RWPE1 (cell line): ENCODE measurements at regions not wholly inside any gene's neighbourhood (a gene's known extent, or its start where the extent isn't known, plus 50 kb on each side); places are given as distances from the start of the nearest gene placed in this dataset.
"Not testable (repeated sequence)": the region's sequence is repeated elsewhere in the genome, so short reads cannot be mapped to it uniquely, and the experiment has no call there.

Experiments
- CTCF ChIA-PET: fragments of 350-600 bp; sonication (Branson Sonifier 250); formaldehyde crosslinking; extraction: SDS; loops from one replicate; lab custom pipeline; 2021; lab: Yijun Ruan, JAX
- POLR2A ChIA-PET: fragments of 400-600 bp; formaldehyde crosslinking; extraction: SDS; loops from one replicate; lab custom pipeline; 2020; ENCODE audit warnings: antibody characterized with exemption; ENCODE audit not compliant: low non-redundant PET; lab: Yijun Ruan, JAX
- DNase-seq: peaks from one replicate; pipeline ENCODE4 v3.0.0; 2012; ENCODE audit warnings: low spot score
- H3K27ac ChIP-seq: fragments of 450-650 bp; 2 replicates; pipeline ENCODE4 v1.5.1; 2017
- TF ChIP-seq, protein P1 (sequence below): fragments of 450-650 bp; conservative IDR thresholded peaks from 2 replicates; pipeline ENCODE4 v1.5.1; 2017; ENCODE audit warnings: low read depth, mild to moderate bottlenecking

DNA sequence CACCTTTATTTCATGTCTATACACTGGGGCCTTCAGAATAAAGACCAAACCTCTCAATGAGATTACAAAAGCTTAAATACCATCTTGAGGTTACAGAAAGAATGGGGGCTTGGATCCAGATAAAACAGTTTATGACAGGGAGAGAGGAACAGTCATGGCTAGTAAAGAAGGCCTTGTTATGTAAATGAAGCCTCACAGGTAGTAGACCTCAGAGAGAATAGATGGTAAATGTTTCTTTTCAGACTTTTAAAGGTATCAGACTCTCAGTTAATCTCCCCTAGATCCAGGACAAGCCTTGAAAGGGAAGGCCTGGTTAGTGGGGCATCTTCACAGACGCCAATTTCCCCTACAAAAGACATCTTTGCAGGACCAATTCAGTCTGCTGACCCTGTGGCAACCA is 1325.6 kb downstream of the HACE1 start:
- CTCF ChIA-PET, result interaction anchor here (0.5 kb wide), 1 partner anchor 391 kb away, joined by 4 read pairs; no protein-coding TSS in a partner anchor
- POLR2A ChIA-PET, result no interaction called here
- no peak overlapping the region for H3K27ac ChIP-seq

DNA sequence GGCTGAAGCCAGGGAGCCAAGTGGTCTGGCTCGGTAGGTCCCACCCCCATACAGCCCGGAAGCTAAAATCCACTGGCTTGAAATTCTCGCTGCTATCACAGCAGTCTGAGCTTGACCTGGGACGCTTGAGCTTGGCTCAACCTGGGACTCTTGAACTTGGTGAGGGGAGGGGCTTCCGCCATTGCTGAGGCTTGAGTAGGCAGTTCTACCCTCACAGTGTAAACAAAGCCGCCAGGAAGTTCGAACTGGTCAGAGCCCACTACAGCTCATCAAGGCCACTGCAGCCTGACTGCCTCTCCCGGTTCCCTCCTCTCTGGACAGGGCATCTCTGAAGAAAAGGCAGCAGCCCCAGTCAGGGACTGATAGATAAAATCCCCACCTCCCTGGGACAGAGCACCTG is 1337.7 kb downstream of the HACE1 start:
- TF ChIP-seq, protein P1, sequence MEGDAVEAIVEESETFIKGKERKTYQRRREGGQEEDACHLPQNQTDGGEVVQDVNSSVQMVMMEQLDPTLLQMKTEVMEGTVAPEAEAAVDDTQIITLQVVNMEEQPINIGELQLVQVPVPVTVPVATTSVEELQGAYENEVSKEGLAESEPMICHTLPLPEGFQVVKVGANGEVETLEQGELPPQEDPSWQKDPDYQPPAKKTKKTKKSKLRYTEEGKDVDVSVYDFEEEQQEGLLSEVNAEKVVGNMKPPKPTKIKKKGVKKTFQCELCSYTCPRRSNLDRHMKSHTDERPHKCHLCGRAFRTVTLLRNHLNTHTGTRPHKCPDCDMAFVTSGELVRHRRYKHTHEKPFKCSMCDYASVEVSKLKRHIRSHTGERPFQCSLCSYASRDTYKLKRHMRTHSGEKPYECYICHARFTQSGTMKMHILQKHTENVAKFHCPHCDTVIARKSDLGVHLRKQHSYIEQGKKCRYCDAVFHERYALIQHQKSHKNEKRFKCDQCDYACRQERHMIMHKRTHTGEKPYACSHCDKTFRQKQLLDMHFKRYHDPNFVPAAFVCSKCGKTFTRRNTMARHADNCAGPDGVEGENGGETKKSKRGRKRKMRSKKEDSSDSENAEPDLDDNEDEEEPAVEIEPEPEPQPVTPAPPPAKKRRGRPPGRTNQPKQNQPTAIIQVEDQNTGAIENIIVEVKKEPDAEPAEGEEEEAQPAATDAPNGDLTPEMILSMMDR, result no peak
- no peak for DNase-seq
- ChIA-PET CTCF (no interaction called here), POLR2A (no interaction called here)
- no peak overlapping the region for H3K27ac ChIP-seq

More for the DNA sequence above, 1325.6 kb downstream of the HACE1 start:
- TF ChIP-seq, protein P1, result no peak
- DNase-seq, result no peak

DNA sequence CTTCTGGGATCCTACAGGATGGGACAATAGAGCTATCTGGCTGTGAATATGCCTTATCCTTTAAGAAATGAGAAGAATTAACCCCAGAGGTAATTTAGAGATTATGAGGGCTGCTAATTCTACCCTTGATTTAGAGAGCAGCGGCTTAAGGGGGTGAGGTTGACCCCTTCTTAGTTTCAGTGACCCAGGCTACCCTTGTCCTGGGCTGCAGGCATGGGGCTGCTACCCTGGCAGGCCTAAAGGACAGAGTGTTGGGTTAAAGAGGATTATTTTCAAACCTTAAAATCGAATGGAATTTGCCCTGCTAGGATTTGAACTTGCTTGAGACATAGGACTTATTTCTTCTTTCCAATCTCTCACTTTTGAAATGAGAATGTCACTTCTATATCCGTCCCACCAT is 1343.4 kb downstream of the HACE1 start:
- TF ChIP-seq, protein P1, result no peak

DNA sequence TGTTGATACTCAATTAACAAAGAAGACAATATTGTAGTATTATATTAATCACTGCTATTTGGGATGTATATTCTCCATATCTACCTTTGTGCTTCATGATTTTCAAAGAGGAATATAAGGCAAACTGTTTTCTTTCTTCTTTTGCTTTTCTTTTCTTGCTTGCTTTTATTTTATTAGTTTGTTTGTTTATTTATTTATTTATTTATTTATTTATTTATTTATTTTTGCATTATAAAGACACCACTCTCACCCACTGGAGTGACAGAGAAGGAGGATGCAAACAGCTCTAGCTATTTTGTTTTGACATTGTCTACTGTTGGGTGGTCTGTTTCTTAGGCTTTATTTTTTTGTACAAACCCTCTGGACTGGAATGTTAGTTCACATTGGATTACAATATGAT is 1352.7 kb downstream of the HACE1 start:
- ChIA-PET CTCF (no interaction called here), POLR2A (no interaction called here)

More for the DNA sequence above, 1343.4 kb downstream of the HACE1 start:
- no peak for DNase-seq
- ChIA-PET CTCF (no interaction called here), POLR2A (no interaction called here)
- no peak overlapping the region for H3K27ac ChIP-seq

DNA sequence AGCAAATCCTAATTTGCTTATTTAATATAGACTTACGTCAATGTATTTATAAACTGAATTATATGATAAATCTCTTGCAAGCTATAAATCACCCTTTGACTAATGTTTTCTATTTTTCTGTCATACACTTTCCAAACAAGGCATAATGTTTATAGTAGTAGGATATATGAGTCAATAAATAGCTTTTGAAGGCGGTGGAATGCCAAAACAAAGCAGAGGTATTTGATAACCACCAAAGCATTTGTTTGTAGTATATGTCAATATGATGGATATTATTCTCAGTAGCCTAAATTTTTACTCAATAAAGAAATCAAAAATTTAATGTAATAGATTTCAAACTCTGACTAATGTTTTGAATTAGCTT is 1354.6 kb downstream of the HACE1 start:
- ChIA-PET POLR2A (no interaction called here), CTCF (interaction anchor here (0.6 kb wide), 1 partner anchor 71 kb away, joined by 3 read pairs; no protein-coding TSS in a partner anchor)
- DNase-seq, result no peak
- no peak overlapping the region for H3K27ac ChIP-seq
- TF ChIP-seq, protein P1, result no peak

More for the DNA sequence above, 1352.7 kb downstream of the HACE1 start:
- TF ChIP-seq, protein P1, result no peak
- H3K27ac ChIP-seq, result no peak overlapping the region
- DNase-seq, result no peak

DNA sequence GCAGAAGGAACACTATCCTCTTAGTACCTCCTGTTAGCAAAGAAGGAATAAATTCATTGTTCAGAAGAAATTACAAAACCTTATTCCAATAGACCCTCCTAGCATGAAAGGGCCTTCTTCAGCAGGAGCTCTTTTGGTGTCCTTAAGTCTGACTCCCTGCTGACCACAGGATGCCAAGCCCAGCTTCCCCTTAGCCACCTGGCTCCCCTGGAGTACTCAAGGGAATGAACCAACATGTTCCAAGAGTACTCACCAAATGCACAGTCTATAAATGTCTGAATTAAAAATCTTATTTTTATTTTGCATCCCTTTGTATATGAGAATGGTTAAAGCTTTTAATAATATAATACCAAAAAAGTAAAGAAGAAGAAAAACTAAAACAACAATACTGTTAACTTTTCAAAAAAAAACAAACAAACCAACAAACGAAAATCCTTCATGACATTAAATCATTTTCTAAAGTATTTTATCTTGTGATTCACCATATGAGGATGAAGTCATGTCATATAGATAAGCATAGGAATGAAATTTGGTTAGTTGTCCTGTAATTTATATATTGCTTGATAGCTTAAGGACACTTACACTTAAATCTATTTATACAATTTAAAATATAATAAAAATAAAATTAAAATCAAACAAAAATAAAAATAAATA is 1355.1 kb downstream of the HACE1 start:
- TF ChIP-seq, protein P1, result no peak
- CTCF ChIA-PET, result interaction anchor here (0.6 kb wide), 1 partner anchor 72 kb away, joined by 3 read pairs; no protein-coding TSS in a partner anchor
- POLR2A ChIA-PET, result no interaction called here
- H3K27ac ChIP-seq, result no peak overlapping the region
- no peak for DNase-seq

DNA sequence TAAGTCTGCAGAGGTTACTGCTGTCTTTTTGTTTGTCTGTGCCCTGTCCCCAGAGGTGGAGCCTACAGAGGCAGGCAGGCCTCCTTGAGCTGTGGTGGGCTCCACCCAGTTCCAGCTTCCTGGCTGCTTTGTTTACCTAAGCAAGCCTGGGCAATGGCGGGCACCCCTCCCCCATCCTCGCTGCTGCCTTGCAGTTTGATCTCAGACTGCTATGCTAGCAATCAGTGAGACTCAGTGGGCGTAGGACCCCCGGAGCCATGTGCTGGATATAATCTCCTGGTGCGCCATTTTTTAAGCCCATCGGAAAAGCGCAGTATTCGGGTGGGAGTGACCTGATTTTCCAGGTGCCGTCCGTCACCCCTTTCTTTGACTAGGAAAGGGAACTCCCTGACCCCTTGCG is 1363.1 kb downstream of the HACE1 start:
- H3K27ac ChIP-seq, DNase-seq, POLR2A ChIA-PET: not testable (repeated sequence)
- CTCF ChIA-PET, result interaction anchor here (0.7 kb wide), 1 partner anchor 1370 kb away, joined by 5 read pairs; no protein-coding TSS in a partner anchor
